Small intestine (tissue), 7 donors: ENCODE measurements at regions not wholly inside any gene's neighbourhood (a gene's known extent, or its start where the extent isn't known, plus 50 kb on each side); places are given as distances from the start of the nearest gene placed in this dataset.
"Not testable (repeated sequence)": the region's sequence is repeated elsewhere in the genome, so short reads cannot be mapped to it uniquely, and the experiment has no call there.

Experiments
- DNase-seq, 2 donors: peaks; one replicate each; pipeline versions ENCODE4 v3.0.0 to v3.0.0-alpha.2; 2013
- FAIRE-seq: peaks from 2 replicates; lab custom pipeline; 2012; peaks lifted over from hg19 to GRCh38; lab: Jason Lieb, UNC
- H3K27ac ChIP-seq, 3 donors: one replicate each; pipeline ENCODE4 v1.5.1; 2013; ENCODE audit warnings: low read length in 2 of 3, mild to moderate bottlenecking in 2 of 3, control low read depth in 1 of 3, inconsistent platforms in 1 of 3, low read depth in 1 of 3, moderate library complexity in 1 of 3
- H3K27me3 ChIP-seq, 3 donors: one replicate each; pipeline ENCODE4 v1.6.1; 2013; ENCODE audit warnings: low read length in 3 of 3, inconsistent platforms in 1 of 3; ENCODE audit not compliant: control insufficient read depth in 3 of 3, insufficient read depth in 3 of 3
- H3K36me3 ChIP-seq, 3 donors: one replicate each; pipeline ENCODE4 v1.6.1; 2013; ENCODE audit warnings: low read length in 3 of 3, inconsistent platforms in 1 of 3, low read depth in 1 of 3, mild to moderate bottlenecking in 1 of 3, moderate library complexity in 1 of 3; ENCODE audit not compliant: control insufficient read depth in 3 of 3, insufficient read depth in 2 of 3
- H3K4me1 ChIP-seq, 3 donors: one replicate each; pipeline ENCODE4 v1.6.1; 2013; ENCODE audit warnings: low read length in 2 of 3, inconsistent platforms in 1 of 3, low read depth in 1 of 3, mild to moderate bottlenecking in 1 of 3, moderate library complexity in 1 of 3; ENCODE audit not compliant: control insufficient read depth in 3 of 3, insufficient read depth in 2 of 3
- H3K4me3 ChIP-seq, 3 donors: one replicate each; pipeline ENCODE4 v1.5.1; 2013; ENCODE audit warnings: low read length in 3 of 3, control low read depth in 1 of 3, inconsistent platforms in 1 of 3, low read depth in 1 of 3, mild to moderate bottlenecking in 1 of 3, moderate library complexity in 1 of 3
- H3K9me3 ChIP-seq, 2 donors: one replicate each; pipeline ENCODE4 v1.6.1; 2013; ENCODE audit warnings: low read depth in 1 of 2, low read length in 1 of 2; ENCODE audit not compliant: control insufficient read depth in 2 of 2, insufficient read depth in 1 of 2
- WGBS, 3 donors: extraction: QIAGEN DNeasy Blood & Tissue Kit; methylation state at CpG; one replicate each; pipeline ENCODE4 v1.1.7; 2013; 5-methylcytosine and 5-hydroxymethylcytosine counted together
- donor health status: healthy with polysubstance abuse.
- donor health status: control.
- donor health status: control.
- donor health status: Bipolar disorder and iron deficiency.
- donor health status: healthy.

GRCh38 chr9:89946741-89947140 is 341.9 kb downstream of the GADD45G start:
- WGBS, 3 donors: 67 to 87% (median 78%) methylated on average over 3 of the region's 3 CpGs
- Histone ChIP-seq H3K4me1 (no peaks in the 10 kb centered on the region), H3K9me3 (no peaks in the 10 kb centered on the region), H3K27me3 (no peaks in the 10 kb centered on the region), H3K36me3 (no peaks in the 10 kb centered on the region), H3K27ac (no peak overlapping the region), H3K4me3 (no peak overlapping the region)
- FAIRE-seq: no peak
- no peak for DNase-seq

DNA sequence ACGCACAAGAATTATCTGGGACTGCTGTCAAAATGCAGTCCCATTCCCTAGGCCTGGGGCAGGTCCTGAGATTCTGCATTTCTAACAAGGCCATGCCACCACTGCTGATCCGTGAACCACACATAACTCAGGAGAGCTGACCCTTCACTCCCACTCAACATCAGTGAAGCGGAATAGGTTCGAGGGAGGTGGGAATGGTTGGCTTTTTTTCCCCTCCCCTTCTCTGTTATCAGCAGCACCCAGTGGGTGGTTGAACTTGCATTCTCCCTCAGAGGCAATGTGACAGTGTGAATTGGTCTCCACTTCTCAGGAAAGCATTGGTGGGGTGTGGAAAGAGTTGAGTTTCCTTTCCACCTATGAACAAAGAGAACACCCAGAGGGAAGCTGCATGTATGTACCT is 344.3 kb downstream of the GADD45G start:
- Histone ChIP-seq H3K27ac (no peak overlapping the region), H3K36me3 (no peaks in the 10 kb centered on the region), H3K4me1 (no peaks in the 10 kb centered on the region), H3K27me3 (no peaks in the 10 kb centered on the region), H3K9me3 (peaks cover 0 to 5% of the 10 kb centered on the region in 2 donors), H3K4me3 (no peak overlapping the region)
- 96 to 97% (median 96%) methylated on average over 4 of the region's 4 CpGs for WGBS, 3 donors
- no peak for DNase-seq
- no peak for FAIRE-seq

- WGBS, 3 donors: 88 to 89% (median 88%) methylated on average over 4 of the region's 4 CpGs
- FAIRE-seq: no peak
Observed at GRCh38 chr9:89951675-89952074, 346.9 kb downstream of the GADD45G start.

DNA sequence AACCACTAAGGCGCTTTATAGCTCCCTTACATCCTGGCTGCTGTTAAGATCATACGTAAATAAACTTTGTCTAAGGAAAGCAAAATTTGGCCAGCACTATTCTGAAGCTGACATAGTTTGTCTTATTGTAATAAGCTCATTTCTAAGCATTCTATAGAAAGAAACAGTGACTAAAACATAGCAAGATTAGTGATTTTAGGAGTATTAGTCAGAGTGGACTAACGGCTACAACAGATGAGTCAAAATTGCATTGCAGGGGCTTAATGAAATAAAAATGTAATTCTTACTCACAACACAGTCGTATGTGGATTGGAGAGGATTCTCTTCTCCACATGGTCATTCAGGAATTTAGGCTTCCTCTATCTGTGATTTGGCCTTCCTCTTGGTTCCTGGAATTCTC is 347.6 kb downstream of the GADD45G start:
- no peaks in the 10 kb centered on the region for H3K27me3 ChIP-seq
- no peaks in the 10 kb centered on the region for H3K4me1 ChIP-seq
- H3K4me3 ChIP-seq: no peak overlapping the region
- 72 to 86% (median 81%) methylated on average over 4 of the region's 4 CpGs for WGBS, 3 donors
- peaks cover 0 to 5% of the 10 kb centered on the region in 2 donors for H3K9me3 ChIP-seq
- DNase-seq (no peak), FAIRE-seq (no peak)
- H3K36me3 ChIP-seq: no peaks in the 10 kb centered on the region
- no peak overlapping the region for H3K27ac ChIP-seq

More at GRCh38 chr9:89951675-89952074, 346.9 kb downstream of the GADD45G start:
- Histone ChIP-seq H3K27me3 (no peaks in the 10 kb centered on the region), H3K9me3 (peaks cover 0 to 5% of the 10 kb centered on the region in 2 donors), H3K4me1 (no peaks in the 10 kb centered on the region), H3K27ac (no peak overlapping the region), H3K4me3 (no peak overlapping the region), H3K36me3 (no peaks in the 10 kb centered on the region)
- no peak for DNase-seq

- DNase-seq, H3K4me3 ChIP-seq, H3K36me3 ChIP-seq, H3K27ac ChIP-seq, H3K9me3 ChIP-seq, H3K4me1 ChIP-seq, FAIRE-seq, H3K27me3 ChIP-seq: not testable (repeated sequence)
- 38 to 70% (median 40%) methylated on average over 3 to 4 of the region's 4 CpGs for WGBS, 3 donors
Observed at GRCh38 chr9:89953263-89953662, 348.5 kb downstream of the GADD45G start.

DNA sequence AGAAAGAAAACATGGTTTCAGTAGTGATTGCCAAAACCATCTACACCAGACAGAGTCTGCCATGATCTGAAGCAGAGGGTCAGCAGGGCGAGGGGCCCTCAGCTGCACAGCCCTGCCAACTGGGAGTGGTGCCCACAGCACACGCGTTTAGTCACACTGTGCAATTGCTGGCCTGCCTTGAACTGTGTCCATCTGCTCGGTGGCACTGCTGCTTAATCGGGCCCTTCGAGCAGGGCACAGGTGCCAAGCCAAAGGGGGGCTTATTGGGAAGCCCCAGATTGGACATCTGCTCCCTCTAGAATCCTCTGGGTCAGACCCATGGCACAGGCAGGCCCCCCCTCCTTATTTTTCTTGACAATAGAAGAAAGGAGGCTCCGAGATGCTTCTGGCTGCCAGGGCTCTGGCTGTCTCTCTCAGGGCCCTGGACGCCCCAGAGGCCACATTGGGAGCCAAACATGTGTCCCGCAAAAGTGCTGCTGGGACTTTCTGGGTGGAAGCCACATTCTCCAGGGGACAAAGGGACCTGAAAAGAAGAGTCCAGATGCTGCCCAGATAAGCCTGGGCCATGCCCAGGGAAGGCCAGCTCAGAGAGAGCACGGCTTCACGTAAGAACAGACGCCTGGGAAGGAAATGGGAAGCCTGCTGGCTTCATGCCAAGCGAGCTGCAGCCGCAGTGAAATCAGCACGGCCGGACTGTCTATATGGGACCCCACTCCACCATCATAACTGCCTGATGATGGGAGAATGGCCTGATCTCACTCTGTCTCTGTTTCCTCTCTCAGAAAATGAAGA is 349.2 kb downstream of the GADD45G start:
- DNase-seq (no peak), FAIRE-seq (no peak)
- Histone ChIP-seq H3K4me3 (no peak overlapping the region), H3K27ac (no peak overlapping the region), H3K27me3 (no peaks in the 10 kb centered on the region), H3K4me1 (no peaks in the 10 kb centered on the region), H3K9me3 (peaks cover 0 to 5% of the 10 kb centered on the region in 2 donors), H3K36me3 (no peaks in the 10 kb centered on the region)
- 63 to 78% (median 68%) methylated on average over 16 of the region's 16 CpGs for WGBS, 3 donors

DNA sequence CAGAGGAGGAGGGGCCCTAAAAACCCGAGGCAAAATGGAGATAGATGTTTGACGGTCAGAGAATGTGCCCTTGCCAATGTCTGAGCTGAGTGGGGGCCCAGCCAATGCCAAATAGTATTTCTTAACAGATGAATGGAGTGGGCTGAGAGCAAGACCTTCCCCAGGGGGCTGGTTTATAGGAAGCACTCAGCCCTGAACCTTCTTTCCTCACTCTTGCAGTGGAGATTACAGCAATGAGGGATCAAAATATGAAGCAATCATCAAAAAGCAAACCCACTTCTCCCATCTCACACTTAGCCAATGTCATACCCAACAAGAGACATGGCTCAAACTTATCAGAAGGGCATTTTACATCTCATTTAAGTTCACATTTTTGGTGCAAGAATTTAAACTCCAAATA is 350.3 kb downstream of the GADD45G start:
- peaks cover 0 to 5% of the 10 kb centered on the region in 2 donors for H3K9me3 ChIP-seq
- DNase-seq (no peak), FAIRE-seq (no peak)
- H3K4me1 ChIP-seq: no peaks in the 10 kb centered on the region
- H3K4me3 ChIP-seq: no peak overlapping the region
- WGBS, 3 donors: 65 to 75% (median 68%) methylated on average over 2 of the region's 2 CpGs
- H3K27ac ChIP-seq: no peak overlapping the region
- H3K36me3 ChIP-seq: no peaks in the 10 kb centered on the region
- no peaks in the 10 kb centered on the region for H3K27me3 ChIP-seq

GRCh38 chr9:89955626-89956025 is 350.8 kb downstream of the GADD45G start:
- H3K27ac ChIP-seq: no peak overlapping the region
- no peaks in the 10 kb centered on the region for H3K4me1 ChIP-seq
- no peaks in the 10 kb centered on the region for H3K36me3 ChIP-seq
- H3K27me3 ChIP-seq: no peaks in the 10 kb centered on the region
- no peak for FAIRE-seq
- WGBS, 3 donors: 65 to 92% (median 79%) methylated on average over 1 of the region's 1 CpG
- peaks cover 0 to 5% of the 10 kb centered on the region in 2 donors for H3K9me3 ChIP-seq
- H3K4me3 ChIP-seq: no peak overlapping the region
- no peak for DNase-seq
